GM18508 (cell line): ENCODE measurements at regions not wholly inside any gene's neighbourhood (a gene's known extent, or its start where the extent isn't known, plus 50 kb on each side); places are given as distances from the start of the nearest gene placed in this dataset.
"Not testable (repeated sequence)": the region's sequence is repeated elsewhere in the genome, so short reads cannot be mapped to it uniquely, and the experiment has no call there.

Experiments used
- ATAC-seq: cut with Tn5 transposase; IDR thresholded peaks from one replicate; pipeline ENCODE4 v1.9.1; 2021; ENCODE audit warnings: moderate number of reproducible peaks; ENCODE audit not compliant: insufficient read depth, unreplicated experiment

DNA sequence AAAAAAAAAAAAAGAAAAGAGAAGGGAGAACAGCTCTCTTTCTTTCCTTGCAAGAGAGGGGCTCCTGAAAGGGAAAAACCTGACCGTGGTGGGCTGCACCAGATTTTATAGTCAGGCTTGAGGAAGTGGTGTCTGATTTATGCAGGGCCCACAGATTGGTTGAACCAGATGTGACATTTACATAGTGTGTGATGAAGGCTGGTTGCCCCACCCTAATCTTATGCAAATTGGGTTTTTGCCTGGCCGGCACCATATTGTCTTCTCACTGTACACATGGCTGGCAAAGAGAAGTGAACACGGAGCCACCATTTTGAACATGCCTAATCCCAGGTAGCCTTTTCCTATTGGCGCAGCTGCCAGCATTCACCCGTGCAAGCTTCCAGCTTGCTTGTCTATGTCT is 154.4 kb downstream of the OXSM start:
- no peak for ATAC-seq

- no peak for ATAC-seq
Measured at GRCh38 chr3:25945366-25945765, 155.5 kb downstream of the OXSM start.

- ATAC-seq: no peak
Measured at GRCh38 chr3:25945836-25946235, 155.9 kb downstream of the OXSM start.

DNA sequence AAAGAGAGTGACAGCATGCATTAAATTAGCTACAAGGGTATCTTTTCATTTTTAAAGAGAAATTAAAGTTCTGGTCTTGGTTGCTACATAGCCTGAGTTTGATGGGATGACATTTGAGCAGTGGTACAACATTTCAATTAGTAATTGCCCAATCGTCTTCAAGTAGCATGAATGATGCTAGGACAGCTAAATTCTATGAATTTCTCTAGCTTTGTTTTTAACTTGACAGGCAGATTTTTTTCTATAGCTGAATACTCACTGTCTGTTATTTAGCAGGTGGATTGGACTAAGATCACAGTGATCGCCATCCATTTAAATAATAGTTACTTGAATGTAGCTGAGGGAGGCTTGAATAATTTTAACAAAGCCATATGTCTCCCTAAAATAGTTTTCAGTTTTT is 162.2 kb downstream of the OXSM start:
- no peak for ATAC-seq

DNA sequence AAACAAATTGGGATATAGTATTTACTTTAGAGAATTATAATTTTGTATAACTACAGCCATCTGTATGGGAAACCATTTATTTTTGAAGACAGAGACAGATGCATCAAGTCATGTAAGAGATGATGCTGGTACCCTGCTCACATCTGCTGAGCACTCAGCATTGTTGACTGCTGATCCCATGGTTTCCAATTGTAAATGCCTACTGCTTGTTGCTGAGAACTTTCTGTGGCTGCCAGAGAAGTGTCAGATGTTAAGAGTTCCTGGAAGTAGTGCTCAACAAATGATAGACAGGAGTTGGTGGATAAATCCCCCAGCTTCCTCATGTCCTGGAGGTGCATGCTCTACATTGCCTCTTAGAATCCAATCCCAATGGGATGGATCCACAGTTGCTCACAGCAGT is 167.1 kb downstream of the OXSM start:
- ATAC-seq: no peak

- ATAC-seq: no peak
Measured at GRCh38 chr3:25960776-25961175, 170.9 kb downstream of the OXSM start.

DNA sequence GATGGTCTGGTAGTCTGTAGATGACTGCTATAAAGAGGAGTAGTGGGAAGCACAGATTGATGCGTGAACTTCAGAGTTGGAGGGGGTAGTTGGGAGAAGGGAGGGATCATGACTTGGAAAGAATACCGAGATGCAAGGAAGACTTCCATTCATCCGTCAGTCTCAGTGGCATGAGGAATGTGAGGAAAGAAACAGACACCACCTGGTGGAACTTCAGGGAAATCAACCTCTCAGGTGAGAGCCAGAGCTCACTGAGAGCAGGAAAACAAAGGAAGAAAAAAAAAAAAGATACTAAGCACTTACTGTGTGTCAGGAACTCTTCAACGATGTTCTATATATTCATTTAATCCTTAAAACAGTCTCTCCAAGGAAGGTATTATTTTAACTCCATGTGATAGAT is 172.4 kb downstream of the OXSM start:
- no peak for ATAC-seq

GRCh38 chr3:25964141-25964540 is 174.3 kb downstream of the OXSM start:
- no peak for ATAC-seq

- ATAC-seq: no peak
Measured at GRCh38 chr3:25967385-25967784, 177.5 kb downstream of the OXSM start.

- no peak for ATAC-seq
Measured at GRCh38 chr3:25971736-25972135, 181.8 kb downstream of the OXSM start.

- ATAC-seq: no peak
Measured at GRCh38 chr3:25973122-25973521, 183.2 kb downstream of the OXSM start.

DNA sequence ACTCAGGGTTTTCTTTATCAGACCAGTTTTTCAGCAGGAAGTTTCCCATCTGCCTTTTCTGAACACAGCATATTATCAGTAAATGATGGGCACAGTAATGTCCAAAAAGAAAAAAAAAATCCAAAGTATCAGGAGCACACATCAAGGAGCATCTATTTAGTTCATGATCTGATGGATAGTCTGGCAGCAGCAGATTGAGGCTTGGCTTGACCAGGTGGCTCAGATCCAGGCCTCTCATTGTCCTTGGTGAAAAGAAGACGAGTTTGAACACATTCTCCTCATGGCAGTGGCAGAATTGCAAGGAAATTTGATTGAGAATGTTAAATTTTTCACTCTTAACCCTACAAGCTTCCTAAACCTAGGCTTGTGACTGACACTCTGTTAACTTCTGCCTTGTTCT is 192.9 kb downstream of the OXSM start:
- ATAC-seq: no peak

DNA sequence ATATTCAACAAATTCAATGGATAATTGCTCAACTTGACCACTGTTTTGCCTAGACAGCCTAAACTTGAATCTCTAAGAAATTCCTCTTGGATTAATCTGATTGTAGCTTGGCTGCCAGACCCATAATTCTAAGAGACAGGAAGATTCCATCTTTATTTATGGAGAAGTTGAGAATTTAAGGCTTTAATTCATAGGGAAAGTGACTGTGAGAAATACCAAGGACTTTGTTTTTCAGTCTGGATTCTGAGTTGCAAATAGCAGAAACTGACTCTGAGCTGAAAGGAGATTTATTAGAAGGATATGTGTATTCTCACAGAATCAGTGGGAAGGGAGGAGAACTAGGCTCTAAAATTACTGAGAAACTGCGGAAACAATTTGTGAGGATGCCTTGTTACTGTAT is 195.7 kb downstream of the OXSM start:
- ATAC-seq: no peak

- no peak for ATAC-seq
Measured at GRCh38 chr3:25992606-25993005, 202.7 kb downstream of the OXSM start.

DNA sequence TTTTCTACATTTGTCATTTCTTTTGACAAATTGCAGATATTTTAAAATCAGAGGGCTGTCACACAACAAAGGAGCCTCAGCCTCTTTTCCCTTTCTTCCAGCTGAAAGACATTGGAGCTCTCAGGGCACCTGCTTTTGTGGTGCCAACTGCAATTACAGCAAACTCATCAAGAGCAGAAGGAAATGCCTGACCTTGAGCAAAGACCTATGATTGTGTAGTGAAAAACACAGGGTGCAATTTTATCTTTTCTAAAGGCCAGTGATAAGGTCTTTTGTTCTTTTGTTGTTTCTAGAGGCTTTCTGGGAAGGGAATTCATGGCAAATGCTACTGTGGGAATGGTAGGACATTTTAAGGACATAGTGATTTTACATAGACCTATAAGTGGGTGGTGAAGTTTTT is 214.3 kb downstream of the OXSM start:
- no peak for ATAC-seq

DNA sequence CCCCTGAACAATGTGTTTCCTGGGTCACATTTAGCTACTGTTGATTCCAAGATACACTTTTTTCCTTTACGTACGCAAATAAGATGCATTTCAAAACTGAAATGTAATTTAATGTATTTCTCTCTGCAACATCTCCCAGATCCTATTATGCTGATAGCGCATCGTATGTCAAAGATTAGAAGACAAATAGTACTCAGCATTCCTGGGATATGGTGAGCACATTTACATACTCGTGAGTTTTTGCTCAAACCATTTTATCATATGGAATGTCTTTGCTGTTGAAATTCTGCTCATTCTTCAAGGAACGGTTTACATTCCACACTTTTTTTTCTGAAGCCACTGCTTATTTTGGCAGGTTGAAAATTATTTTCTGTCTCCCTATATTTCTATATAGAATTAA is 221.4 kb downstream of the OXSM start:
- no peak for ATAC-seq

DNA sequence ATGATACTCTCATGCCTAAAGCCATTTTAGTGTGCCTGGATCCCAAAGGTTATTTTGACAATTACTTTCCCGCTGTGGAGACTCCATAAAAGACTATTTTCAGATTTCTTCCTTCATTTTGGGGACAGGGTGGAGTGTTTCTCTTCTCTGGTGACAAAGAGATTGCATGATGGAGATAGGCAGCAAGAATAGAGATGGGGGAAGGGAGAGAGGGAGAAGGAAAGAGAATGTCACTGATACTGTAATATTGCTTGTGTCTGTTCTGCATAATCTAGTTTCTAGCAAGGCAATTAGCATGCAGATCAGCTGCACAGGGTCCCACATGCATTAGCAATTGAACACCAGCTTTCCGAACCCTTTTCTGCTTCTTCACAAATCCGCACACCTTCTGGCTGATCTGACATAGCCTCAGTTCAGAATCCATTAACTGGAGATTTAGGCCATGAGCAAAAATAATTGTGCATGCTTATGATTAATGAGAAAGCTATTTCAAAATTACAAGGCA is 222.4 kb downstream of the OXSM start:
- no peak for ATAC-seq

DNA sequence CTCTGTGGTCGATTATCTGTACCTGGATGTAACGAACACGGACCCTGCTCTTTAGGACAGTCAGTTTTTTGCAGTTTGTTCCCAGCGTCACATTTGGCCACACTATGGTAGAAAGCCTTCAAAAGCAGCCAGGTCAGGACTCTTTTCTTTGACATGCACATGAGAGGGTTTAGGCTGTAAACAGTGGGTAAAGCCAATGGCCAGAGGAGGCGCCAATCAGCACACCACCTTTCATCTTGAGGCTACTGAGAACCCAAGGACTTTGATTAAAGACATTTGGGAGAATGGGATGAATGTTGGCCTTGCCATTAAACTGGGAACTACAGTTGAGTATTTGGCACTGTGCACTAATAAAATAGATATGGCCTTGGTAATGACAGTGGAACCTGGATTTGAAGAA is 225.9 kb downstream of the OXSM start:
- ATAC-seq: no peak

- no peak for ATAC-seq
Measured at GRCh38 chr3:26018889-26019288, 229.0 kb downstream of the OXSM start.

DNA sequence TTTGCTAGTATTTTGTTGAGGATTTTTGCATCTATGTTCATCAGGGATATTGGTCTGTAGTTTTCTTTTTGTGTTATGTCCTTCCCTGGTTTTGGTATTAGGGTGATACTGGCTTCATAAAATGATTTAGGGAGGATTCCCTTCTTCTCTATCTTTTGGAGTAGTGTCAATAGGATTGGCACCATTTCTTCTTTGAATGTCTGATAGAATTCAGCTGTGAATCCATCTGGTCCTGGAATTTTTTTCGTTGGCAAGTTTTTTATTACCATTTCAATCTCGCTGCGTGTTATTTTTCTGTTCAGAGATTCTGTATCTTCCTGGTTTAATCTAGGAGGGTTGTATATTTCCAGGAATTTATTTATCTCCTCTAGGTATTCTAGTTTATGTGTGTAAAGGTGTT is 234.3 kb downstream of the OXSM start:
- not testable (repeated sequence) for ATAC-seq

- ATAC-seq: no peak
Measured at GRCh38 chr3:26029321-26029720, 239.4 kb downstream of the OXSM start.

GRCh38 chr3:26042126-26042525 is 252.2 kb downstream of the OXSM start:
- not testable (repeated sequence) for ATAC-seq

DNA sequence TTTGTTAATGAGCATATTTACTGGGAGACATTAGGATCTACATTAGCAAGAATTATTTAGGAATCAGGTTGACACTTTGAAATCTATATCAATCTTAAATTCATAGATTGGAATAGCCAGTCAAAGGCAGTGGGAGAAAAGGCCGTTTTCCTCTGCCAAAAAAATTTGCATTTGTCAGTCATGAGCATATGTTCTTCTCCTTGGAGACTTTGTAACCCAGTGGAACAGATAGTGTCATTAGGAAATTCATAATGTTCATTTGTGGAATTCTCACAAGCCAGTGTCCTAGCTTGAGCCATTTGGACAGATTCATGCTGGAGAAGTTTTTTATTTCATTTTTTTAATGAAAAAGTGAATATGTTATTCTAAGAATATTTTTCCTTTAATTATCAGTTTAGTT is 260.1 kb downstream of the OXSM start:
- ATAC-seq: no peak
